ENCODE measurements at regions not wholly inside any gene's neighbourhood (a gene's known extent, or its start where the extent isn't known, plus 50 kb on each side); places are given as distances from the start of the nearest gene placed in this dataset.

- DNase-seq, result no peak
Measured at GRCh38 chr2:205937211-205937610, 148.8 kb downstream of the INO80D start.

DNA sequence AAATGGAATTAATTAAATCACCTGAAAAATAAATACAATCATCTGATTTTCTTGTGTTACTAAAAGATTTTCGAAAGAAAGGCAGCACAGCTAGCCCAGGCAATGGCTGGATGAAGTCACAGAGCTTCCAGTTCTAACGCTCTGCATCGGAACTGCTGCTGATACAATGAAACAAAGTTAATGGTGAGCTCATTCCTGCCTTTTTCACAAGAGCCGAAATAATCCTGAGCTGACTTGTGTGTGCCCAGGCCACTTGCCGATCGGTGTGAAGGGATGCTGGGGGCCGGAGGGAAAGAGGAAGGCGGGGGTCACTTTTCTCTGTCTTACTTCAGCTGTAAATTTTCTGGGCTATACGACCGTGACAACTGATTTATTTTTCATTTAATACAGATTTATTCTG is 149.5 kb downstream of the INO80D start:
- no peak for DNase-seq

GRCh38 chr2:205934443-205934842 is 151.5 kb downstream of the INO80D start:
- no peak for DNase-seq

GRCh38 chr2:205932861-205933260 is 153.1 kb downstream of the INO80D start:
- DNase-seq, result no peak

- DNase-seq, result no peak
Measured at GRCh38 chr2:205931388-205931787, 154.6 kb downstream of the INO80D start.

- DNase-seq, result no peak
Measured at GRCh38 chr2:205930209-205930608, 155.8 kb downstream of the INO80D start.

DNA sequence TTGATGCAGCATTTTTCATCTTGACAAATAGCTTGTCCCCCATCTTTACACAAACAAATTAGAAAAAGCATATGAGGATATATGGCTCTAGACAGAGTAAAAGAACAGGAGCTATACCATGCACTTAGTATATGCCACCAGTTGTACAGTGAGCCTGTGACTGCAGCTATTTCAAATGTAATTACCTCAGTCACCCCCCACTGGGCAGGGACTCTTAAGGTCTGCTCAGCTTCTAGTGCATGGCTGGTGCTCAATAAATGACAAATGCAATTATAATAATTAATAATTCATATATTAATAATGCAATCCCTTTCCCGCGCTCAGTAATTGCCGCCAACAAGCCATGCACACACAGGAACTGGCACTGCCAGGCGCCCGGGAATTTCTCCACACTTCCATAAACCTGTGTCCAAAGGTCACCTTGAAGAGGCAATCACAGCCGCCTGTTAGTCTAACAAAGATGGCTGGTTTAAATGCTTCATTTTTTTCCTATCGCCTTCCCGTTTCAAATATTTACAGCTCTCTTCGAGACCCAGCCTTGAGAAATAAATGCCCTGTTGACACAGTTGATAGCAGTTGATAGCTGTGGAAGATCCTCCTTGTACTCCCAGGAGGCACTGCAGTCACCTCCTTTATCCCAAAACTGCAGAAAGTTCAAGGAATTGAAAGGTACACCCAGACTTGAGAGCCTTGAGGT is 156.6 kb downstream of the INO80D start:
- no peak for DNase-seq

DNA sequence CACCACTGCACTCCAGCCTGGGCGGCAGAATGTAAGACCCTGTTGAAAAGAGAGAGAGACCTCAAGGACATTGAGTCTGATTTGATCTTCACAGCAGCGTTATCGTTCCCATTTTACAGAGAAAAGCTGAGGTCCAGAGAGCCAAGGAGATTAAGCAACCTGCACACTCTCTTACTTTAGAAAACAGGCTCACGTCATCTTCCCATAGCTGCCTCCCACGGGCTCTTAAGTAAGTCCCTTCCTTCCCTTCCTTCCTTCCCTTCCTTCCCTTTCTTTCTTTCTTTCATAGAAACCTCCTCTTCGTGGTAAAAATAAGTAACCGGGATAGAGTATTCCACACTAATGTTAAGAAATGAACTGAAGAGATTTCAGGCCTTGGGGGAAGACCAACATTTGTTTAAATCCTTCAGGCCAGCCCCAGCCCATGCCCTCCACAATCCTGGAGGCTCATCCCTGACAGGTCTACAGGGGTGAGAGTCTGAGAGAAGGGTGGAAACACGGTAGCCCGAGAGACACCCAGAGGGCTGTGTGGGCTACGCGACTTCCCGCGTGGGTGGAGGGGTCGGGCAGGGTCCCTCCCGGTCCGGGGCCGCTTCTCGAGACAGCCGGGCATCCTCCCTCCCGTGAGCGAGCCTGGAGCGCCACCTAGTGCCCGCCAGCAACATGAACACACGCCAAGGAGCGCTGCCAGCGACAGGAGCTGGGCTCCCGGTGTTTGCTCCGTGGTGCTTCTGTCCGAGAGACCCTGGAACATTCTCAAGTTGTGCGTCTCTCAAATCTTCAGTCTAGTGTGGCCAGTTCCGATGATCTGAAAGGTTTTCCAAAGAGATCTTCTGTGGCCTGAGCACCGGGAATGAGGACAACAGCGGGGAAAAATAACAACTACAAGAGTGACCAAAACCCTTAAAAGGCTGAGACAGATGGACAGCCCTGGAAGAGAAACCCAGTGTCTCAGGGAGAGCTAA is 160.3 kb downstream of the INO80D start:
- peak; percentile 54 for DNase-seq

- DNase-seq, result no peak
Measured at GRCh38 chr2:205924676-205925075, 161.3 kb downstream of the INO80D start.

GRCh38 chr2:205915130-205915524 is 170.8 kb downstream of the INO80D start:
- no peak for DNase-seq

DNA sequence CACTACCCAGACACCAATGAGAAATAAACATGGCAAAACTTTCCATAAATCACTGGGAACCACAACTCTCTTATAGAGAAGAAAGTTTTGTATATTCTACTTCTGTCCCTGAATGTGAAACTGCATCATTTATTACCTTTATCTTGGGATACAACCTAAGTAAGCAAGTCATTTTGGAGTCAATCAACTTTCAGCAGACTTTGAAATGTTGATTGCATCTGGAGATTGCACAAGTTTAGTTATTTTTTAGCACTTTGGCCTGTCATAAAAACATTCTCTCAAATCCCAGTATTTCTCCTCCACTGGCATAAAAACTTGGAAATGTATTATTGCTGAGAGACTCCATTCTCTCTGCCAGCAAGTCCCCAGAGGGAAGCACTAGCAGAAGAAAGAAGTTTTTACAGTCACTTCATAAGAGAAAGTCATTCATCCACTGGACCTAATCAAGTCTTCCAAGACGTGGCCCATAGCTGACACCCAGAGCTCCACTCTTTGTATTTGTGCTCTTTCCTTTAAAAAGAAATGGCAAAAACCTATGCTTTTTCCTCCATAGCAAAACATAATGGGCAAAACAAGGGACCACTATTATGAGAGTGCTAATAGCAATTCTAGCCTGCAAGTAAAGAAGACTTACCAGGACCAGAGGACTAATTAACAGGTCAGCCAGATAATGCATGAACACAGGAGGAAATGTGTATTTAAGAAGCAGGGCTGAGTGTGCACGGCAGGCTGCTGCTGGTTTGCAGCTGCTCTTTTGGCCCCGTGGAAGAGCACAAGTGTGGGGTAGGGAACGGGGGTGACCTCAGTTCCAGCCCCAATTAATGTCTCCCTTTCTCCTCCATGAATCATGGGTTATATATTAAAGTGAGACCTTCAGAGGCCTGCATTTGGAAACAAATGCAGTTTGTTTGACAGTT is 171.5 kb downstream of the INO80D start:
- no peak for DNase-seq

DNA sequence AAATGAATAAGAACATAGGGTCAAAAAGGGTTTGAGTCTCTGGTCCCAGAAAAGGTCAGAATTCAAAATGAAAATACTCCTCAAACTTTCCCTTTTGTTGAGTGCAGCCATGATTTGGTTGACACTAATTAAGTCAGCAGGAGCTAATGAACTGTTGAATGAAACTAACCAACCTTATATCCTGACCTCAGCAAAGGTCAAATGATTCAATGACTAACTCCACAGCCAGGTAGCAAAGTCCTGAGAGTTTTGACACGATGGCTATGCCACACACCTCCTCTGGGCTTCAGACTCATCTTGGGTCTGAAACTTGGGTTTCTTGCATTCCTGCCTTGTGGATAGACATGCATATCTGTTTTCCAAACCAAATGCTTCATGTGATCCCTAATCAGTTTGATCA is 172.3 kb downstream of the INO80D start:
- DNase-seq, result no peak

DNA sequence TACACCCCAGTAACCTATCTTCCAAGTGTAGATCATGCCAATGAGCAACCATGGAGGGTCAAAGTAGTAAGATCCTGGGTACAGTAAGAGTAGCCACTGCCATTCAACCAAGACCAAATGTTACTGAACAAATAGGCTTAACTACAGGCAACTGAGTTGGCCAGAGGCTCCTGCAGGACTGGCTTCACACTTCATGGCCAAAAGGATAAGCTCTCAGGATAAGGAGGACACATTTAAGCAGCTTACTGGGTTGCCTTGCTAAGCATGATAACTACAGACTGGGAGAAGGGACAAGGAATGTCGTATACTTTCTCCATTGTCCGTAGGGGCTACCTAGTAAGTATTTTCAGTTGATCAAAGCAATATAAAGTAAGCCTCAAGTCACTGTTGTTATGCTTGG is 174.7 kb downstream of the INO80D start:
- no peak for DNase-seq

GRCh38 chr2:205909184-205909572 is 176.8 kb downstream of the INO80D start:
- no peak for DNase-seq

DNA sequence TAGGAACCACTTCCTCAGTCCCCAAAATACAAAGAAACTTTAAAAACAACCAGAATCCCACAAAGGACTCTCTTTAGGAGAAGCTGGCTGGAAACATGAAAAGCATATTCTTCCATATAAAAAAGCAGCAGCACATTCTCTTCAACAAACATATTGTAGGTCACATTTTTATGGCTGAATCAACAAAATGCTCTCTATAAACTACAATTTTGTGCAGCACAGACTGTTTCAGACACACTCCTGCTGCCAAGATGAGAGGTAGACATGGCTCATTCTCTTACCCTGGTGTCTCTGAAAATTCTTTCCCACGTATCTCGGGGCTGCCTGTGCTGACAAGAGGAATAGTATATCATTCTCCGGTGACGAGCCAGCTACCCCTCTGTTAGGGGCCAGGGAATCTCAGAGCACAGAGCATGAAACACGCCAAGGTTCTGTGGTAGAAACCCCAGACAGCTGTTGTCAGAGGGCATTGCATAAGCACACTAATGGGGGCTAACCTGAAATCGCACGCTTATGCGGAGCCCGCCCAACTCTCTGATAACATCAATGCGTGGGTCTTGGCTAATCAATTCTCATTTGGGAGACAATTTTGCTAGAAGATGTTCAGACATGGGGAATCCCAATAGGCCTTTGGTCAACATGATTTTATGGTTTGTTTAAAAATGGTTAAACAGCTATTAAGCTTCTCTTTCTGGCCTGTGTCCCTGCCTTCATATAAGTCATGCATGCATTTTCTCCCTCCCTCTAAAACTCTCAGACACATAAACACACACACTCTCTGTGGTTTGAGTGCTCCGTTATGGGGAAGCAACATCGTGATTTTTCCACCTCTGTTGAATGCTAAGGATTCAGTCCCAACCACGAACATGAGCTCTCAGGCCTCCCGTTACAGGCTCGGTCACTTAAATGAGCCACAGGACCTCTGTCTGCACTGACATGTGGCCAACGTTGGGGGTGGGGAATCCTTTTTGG is 177.5 kb downstream of the INO80D start:
- no peak for DNase-seq

- DNase-seq, result no peak
Measured at GRCh38 chr2:205906419-205906818, 179.6 kb downstream of the INO80D start.

- DNase-seq, result no peak
Measured at GRCh38 chr2:205905576-205905975, 180.4 kb downstream of the INO80D start.

DNA sequence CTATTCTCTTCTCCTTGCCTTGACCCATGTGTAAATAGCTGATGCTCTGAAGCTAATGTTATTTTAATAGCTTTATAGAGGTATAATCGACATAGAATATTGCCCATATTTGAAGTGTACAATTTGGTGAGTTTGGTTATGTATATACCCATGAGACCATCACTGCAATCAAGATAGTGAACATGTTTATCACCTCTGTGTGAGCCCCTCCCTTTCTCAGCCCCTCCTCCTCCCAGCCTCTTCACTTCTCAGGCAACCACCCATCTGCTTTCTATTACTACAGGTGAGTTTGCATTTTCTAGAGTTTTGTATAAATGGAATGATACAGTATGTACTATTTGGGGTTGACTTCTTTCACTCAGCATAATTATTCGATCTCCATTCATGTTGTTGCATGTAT is 181.1 kb downstream of the INO80D start:
- DNase-seq, result no peak

GRCh38 chr2:205903549-205904129 is 182.3 kb downstream of the INO80D start:
- no peak for DNase-seq

GRCh38 chr2:205902900-205903237 is 183.1 kb downstream of the INO80D start:
- DNase-seq, result no peak

GRCh38 chr2:205902041-205902899 is 183.7 kb downstream of the INO80D start:
- DNase-seq, result no peak

All from CD4-positive, alpha-beta T cell treated with Interferon gamma for 1 hour (primary cell).